GM19328 (cell line): ENCODE measurements at regions not wholly inside any gene's neighbourhood (a gene's known extent, or its start where the extent isn't known, plus 50 kb on each side); places are given as distances from the start of the nearest gene placed in this dataset.

Experiments
- ATAC-seq: cut with Tn5 transposase; IDR thresholded peaks from one replicate; pipeline ENCODE4 v1.9.1; 2021; ENCODE audit warnings: mild to moderate bottlenecking, moderate library complexity; ENCODE audit not compliant: unreplicated experiment

- ATAC-seq = no peak
These were observed 681.8 kb downstream of the TBC1D32 start for GRCh38 chr6:120652506-120652905.

- no peak for ATAC-seq
These were observed 685.6 kb downstream of the TBC1D32 start for GRCh38 chr6:120648713-120649112.

DNA sequence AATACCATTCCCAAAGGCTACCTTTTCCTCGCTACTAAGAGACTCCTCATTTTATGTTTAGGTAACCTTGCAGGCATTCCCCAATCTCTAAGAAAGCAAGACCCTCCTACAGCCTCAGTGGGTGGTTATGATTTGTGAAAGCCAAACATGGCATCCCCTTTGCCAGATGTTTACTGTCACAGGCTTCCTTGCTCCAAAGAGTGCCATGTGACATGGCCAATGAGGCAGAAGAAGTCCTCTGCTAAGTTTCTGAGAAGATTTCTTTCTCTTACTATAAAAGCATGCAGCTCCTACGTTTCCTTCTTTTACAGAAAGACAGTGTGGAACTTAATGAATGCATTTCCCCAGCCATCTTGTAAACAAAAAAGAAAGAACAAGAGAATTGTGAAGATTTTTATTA, 688.2 kb downstream of the TBC1D32 start:
- ATAC-seq = no peak

DNA sequence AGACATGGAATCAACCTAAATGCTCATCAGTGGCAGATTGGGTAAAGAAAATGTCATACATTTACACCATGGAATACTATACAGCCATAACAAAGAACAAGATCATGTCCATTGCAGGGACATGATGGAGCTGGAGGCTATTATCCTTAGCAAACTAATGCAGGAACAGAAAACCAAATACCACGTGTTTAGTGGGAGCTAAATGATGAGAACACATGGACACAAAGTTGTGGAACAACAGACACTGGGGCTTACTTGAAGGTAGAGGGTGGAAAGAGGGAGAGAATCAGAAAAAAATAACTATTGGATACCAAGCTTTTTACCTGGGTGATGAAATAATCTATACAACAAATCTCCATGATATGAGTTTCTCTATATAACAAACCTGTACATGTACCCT, 701.3 kb downstream of the TBC1D32 start:
- ATAC-seq = no peak

GRCh38 chr6:120627612-120628011, 706.7 kb downstream of the TBC1D32 start:
- ATAC-seq = no peak

DNA sequence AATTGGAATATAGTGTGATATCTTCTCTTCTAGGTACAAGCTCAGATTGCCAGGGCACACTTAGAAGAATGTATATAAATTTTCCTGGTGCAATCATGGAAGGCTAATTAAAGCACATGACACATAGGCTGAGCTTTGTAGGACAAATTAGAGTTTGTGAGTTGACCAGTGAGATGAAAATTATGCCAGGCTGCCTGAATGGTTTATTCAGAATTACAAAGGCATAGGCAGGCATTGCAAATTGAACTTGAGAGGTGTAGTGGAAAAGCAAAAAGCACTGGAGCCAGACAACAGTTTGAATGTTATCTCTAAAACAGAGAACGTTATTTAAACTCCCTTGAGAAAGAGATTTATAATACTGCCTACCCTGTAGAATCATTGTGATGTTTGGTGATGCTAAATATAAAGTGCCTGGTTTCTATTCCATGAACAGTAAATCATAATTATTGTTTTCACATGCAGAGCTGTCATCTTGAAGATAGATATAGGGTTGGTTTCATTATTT, 712.1 kb downstream of the TBC1D32 start:
- no peak for ATAC-seq

DNA sequence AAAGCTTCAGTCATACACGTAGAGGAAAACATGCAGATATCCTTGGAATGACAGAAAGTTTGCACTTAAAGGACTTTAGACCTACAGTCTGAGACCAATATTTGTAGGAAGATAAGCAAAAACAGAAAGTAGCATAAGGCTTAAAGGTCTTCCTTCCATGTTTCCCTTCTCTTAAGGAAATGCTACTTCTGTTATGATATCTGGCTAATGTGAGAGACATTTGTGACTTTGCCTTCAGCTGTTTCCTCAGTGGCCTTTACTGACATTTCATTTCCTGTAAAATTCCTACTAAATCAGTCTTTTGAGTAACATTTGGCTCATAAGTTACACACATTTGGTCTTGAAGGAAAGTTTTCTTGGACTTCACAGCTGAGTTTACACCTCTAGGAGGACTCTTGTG, 713.4 kb downstream of the TBC1D32 start:
- no peak for ATAC-seq

DNA sequence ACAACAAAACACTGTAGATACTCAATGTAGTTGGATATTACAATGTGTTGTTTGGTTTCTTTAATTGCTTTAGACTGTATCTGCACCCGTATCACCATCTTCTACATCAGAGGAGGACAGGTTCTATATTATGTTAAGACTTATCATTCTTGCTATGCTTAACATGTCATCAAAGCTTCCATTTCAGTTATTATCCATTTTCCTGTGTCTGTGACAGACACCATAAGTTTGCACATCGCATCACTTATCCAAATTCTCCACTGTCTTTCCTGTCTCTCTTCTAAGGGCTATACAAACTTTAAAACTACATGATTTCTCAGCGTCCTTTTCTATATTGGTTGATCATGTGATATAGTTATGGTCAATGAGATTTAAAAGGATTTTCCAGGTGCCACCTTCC, 719.0 kb downstream of the TBC1D32 start:
- no peak for ATAC-seq

- ATAC-seq = no peak
These were observed 719.6 kb downstream of the TBC1D32 start for GRCh38 chr6:120614723-120615122.

DNA sequence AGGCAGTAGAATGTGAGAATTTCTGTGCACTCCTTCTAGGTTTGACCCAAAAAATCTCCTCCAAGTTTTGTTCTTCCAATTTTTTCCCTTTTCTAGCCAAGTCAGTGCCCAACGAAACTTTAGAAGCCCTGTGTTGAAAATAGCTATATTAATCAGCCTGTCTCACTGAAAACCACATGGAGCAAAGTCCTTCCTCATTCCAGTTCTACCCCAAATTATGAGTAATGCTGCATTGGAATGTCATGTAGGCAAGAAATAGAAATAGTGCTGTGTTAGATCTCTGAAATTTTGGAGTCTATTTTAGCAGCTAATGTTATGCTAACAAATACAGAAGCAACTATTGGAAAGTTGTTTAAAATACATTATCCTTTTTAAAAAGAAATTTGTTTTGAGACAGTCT, 725.5 kb downstream of the TBC1D32 start:
- no peak for ATAC-seq

DNA sequence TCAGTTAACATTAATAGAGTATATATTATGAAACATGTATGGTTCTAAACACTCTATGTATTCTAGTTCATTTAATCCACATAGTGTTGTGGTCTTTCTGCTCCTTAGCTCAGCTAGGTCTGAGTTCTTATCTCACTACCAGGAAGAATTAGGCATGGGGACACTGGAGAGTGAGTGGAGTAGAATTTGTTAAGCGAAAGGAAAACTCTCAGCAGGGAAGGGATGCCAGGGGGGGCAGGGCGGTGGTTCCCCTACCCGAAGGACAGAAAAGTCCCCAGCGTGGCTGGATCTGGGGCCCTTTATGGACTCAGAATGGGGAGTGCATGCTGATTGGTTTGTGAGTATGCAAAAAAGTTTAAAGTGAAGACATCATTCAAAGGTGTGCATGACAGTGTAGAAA, 727.5 kb downstream of the TBC1D32 start:
- no peak for ATAC-seq

DNA sequence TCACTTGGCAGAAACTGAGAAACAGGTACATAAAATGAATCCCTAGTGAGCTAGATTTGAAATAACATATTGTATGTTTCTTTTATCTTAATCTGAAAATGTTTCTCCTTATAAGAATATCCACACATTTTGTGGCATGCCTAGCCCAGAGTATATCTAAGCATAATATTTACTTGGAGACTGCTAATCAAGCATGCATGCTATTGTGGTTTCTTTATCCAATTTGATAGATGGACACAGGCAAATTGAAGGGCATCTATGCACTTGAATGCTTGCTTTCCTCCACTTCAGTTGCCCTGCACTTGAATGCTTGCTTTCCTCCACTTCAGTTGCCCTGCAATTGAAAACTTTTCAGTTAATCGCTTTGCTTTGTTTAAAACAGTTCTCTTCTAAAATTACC, 729.8 kb downstream of the TBC1D32 start:
- ATAC-seq = no peak

DNA sequence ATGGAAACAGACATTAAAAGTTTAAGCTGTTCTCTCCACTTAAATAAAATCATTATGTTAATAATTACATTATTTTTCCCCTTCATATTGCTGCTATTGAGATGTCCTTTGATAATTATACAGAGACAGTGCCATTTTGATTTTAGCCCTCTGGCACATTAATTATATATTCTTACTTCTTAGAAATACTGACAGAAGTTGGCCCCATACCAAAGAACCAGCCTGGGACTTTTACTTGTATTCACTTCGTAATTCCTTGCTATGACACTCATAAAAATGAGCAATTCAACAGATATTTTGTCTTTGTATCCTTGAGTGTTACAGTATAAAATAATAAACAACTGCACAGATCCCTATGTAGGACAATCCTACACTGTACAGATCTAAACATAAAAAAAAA, 743.7 kb downstream of the TBC1D32 start:
- ATAC-seq = no peak

GRCh38 chr6:120588424-120588823, 745.9 kb downstream of the TBC1D32 start:
- ATAC-seq = no peak

GRCh38 chr6:120587381-120587780, 746.9 kb downstream of the TBC1D32 start:
- no peak for ATAC-seq

DNA sequence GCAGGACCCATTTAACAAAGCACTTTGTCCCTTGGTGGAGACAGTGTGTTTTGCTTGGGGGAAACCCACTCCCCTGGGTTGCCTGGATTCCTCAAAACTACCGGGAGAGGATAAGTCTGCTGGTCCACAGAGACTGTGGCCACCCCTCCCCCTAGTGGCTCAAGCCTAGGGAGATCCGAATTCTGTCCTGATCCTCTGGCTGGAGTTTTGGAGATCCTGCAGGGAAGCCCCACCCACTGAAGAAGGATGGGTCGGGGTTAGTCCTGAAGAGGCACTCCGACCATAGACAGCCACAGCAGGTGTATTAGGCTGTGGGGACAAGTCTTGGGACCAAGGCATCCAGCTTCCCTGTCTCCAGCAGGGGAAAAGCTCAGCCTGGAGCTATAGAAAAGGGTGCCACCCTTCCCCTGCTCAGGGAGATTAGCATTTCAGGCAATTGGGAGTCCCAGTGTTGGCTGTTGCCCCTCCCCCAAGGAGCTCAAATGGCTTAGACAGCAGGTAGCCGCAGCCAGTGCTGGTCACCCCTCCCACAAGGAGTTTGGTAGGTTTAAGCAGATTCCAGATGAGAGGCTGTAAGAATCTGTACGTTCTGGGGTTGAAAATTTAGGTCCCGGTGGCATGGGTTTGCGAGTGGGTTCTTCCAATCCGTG, 750.0 kb downstream of the TBC1D32 start:
- ATAC-seq = no peak

DNA sequence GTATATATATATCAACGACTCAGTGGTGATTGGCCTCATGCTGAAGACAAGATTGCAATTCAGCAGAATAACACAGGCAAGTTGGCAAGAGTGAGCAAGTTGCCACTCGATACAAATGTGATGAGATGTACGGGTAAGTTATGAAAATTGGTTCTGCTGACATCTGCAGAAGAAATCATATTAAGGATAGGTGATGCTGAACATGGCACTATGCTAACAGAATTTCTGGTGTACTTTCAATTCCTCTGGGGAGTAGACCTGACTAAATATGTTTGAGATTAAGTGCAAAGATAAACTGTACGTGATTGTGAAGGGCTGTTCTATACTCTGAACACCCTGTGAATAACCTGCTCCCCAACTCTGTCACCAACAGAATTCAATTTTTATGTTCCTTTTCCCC, 758.2 kb downstream of the TBC1D32 start:
- no peak for ATAC-seq

GRCh38 chr6:120569714-120570113, 764.6 kb downstream of the TBC1D32 start:
- no peak for ATAC-seq

DNA sequence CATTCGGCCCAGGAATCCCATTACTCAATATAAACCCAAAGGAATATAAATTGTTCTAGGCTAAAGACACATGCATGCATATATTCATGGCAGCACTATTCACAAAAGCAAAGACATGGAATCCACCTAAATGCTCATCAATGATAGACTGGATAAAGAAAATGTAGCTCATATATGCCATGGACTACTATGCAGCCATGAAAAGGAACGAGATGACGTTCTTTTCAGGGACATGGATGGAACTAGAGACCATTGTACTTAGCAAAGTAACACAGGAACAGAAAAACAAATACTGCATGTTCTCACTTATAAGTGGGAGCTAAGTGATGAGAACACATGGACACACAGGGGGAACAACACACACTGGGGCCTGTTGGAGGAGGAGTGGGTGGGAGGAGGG, 769.5 kb downstream of the TBC1D32 start:
- no peak for ATAC-seq

- ATAC-seq = no peak
These were observed 776.0 kb downstream of the TBC1D32 start for GRCh38 chr6:120558294-120558693.

- ATAC-seq = no peak
These were observed 776.7 kb downstream of the TBC1D32 start for GRCh38 chr6:120557554-120557953.

DNA sequence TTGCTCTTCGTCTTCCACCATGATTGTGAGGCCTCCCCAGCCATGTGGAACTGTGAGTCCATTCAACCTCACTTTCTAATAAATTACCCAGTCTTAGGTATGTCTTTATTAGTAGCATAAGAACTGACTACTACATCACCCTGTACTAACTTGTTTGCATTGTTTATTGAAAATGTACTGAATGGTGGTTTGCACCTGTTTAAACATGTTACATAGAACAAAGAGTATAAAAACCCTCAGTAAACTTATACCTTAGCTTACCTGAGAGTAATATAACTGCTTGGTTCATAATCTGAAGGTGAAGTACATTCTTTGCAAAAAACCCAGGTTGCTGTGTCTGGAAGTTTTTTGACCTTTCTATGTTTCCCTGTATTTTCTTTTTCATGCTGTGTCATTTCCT, 777.8 kb downstream of the TBC1D32 start:
- no peak for ATAC-seq

GRCh38 chr6:120553353-120553752, 780.9 kb downstream of the TBC1D32 start:
- no peak for ATAC-seq
